ENCODE measurements at regions not wholly inside any gene's neighbourhood (a gene's known extent, or its start where the extent isn't known, plus 50 kb on each side); places are given as distances from the start of the nearest gene placed in this dataset.

DNA sequence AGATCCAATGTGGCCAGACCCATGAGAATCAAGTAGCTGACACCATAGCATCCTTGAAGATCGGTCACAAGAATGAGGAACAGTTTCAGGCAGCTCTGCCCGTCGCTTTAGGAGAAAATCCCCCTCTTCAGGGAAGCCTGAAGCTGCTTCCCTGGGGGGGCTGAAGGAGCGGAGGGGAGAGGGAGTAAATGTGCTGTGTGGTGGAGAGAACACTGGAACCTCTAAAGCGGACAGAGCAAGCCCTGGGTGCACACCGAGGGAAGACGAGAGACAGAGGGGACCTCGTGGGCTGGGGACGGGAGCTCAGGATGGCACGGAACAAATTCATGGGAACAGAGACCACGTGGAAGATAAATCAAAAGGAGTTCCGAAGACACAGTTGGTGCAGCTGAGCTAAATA is 154.3 kb downstream of the NDUFA10 start:
- Histone ChIP-seq H3K27me3 (no peaks in the 10 kb centered on the region), H3K4me3 (ENCODE audit: low read depth in 1 of 2, low read length in 1 of 2) (no peak overlapping the region), H3K4me1 (ENCODE audit: control insufficient read depth in 1 of 2, insufficient read depth in 1 of 2, low read depth in 1 of 2, low read length in 1 of 2) (no peaks in the 10 kb centered on the region)

DNA sequence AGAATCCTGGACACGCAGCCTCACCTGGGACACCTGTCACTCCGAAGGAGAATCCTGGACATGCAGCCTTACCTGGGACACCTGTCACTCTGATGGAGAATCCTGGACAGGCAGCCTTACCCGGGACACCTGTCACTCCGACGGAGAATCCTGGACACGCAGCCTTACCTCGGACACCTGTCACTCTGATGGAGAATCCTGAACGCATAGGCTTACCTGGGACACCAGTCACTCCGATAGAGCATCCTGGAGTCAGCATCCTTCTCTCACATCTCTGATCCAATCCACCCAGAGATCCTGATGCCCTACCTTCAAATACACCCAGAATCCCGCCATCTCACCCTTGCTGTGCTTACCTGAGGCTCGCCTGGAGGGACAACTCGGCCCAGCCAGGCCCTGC is 154.9 kb downstream of the NDUFA10 start:
- Histone ChIP-seq H3K36me3 (no peaks in the 10 kb centered on the region), H3K4me1 (ENCODE audit: control insufficient read depth in 1 of 2, insufficient read depth in 1 of 2, low read depth in 1 of 2, low read length in 1 of 2) (no peaks in the 10 kb centered on the region), H3K27ac (no peak overlapping the region), H3K27me3 (no peaks in the 10 kb centered on the region), H3K9me3 (no peaks in the 10 kb centered on the region), H3K4me3 (ENCODE audit: low read depth in 1 of 2, low read length in 1 of 2) (no peak overlapping the region)
- TF ChIP-seq, protein P1, sequence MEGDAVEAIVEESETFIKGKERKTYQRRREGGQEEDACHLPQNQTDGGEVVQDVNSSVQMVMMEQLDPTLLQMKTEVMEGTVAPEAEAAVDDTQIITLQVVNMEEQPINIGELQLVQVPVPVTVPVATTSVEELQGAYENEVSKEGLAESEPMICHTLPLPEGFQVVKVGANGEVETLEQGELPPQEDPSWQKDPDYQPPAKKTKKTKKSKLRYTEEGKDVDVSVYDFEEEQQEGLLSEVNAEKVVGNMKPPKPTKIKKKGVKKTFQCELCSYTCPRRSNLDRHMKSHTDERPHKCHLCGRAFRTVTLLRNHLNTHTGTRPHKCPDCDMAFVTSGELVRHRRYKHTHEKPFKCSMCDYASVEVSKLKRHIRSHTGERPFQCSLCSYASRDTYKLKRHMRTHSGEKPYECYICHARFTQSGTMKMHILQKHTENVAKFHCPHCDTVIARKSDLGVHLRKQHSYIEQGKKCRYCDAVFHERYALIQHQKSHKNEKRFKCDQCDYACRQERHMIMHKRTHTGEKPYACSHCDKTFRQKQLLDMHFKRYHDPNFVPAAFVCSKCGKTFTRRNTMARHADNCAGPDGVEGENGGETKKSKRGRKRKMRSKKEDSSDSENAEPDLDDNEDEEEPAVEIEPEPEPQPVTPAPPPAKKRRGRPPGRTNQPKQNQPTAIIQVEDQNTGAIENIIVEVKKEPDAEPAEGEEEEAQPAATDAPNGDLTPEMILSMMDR (IDR thresholded peaks at IDR 0.05), result no peak

More for the DNA sequence above, 154.3 kb downstream of the NDUFA10 start:
- no peaks in the 10 kb centered on the region for H3K36me3 ChIP-seq
- no peak overlapping the region for H3K27ac ChIP-seq
- TF ChIP-seq, protein P1 (IDR thresholded peaks at IDR 0.05), result no peak
- H3K9me3 ChIP-seq, result no peaks in the 10 kb centered on the region

DNA sequence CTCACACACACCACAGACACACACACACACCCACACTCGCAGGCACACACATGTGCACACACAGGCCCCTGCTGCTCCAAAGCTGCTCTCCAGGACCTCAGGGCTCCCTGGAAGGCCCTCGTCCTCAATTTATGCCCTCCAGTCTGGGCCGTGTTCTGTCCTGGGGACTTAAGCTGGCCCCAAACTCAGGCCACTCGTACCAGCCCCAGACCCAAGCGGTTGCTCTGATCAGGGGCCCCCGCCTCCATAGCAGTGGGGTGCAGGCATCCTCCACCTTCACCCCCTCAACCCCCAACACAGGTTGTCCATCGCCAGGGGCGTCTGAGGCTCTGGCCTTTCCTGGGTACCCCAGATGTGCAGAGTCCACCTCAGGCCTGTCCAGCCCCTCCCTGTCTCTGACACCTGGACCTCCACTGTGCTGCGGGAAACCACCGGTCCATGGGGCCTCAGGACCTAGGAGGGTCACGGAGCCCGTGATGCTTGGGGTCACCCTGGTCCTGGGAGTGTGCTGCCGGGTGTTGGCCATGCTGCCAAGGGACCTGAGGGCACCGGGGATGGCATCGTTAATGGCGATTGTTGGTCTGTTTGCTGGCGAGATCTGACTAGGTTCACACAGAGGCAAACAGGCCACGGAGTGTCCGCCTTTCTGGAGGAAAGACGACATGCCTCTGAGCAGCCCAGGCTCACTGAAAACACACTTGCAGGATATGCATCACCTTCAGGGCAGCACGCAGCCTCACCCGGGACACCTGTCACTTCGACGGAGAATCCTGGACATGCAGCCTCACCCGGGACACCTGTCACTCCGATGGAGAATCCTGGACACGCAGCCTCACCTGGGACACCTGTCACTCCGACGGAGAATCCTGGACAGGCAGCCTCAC is 155.6 kb downstream of the NDUFA10 start:
- H3K4me1 ChIP-seq (ENCODE audit: control insufficient read depth in 1 of 2, insufficient read depth in 1 of 2, low read depth in 1 of 2, low read length in 1 of 2), result no peaks in the 10 kb centered on the region
- no peaks in the 10 kb centered on the region for H3K27me3 ChIP-seq
- no peak overlapping the region for H3K4me3 ChIP-seq (ENCODE audit: low read depth in 1 of 2, low read length in 1 of 2)
- TF ChIP-seq, protein P1 (IDR thresholded peaks at IDR 0.05), result no peak
- H3K27ac ChIP-seq, result no peak overlapping the region
- no peaks in the 10 kb centered on the region for H3K9me3 ChIP-seq
- H3K36me3 ChIP-seq, result no peaks in the 10 kb centered on the region

DNA sequence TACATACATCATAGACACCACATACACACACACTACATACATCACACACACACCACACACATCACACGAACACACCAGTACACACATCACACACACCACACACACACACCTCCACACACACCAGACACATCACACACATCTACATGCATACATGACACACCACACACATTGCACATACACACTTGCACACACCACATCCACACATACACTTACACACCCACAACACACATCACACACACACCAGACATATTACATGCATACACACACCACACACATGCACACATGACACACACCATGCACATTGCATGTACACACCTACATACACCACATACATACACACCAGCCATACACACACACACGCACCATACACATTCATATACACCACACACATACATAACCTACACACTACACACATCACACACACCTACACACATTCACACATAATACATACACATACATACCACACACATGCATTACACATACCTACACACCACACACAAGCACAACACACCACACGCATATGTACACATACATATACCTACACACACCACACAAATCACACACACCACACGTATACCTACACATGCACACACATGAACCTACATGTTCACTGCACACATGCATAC is 156.5 kb downstream of the NDUFA10 start:
- no peak overlapping the region for H3K4me3 ChIP-seq (ENCODE audit: low read depth in 1 of 2, low read length in 1 of 2)
- no peaks in the 10 kb centered on the region for H3K27me3 ChIP-seq
- H3K27ac ChIP-seq, result no peak overlapping the region
- H3K4me1 ChIP-seq (ENCODE audit: control insufficient read depth in 1 of 2, insufficient read depth in 1 of 2, low read depth in 1 of 2, low read length in 1 of 2), result no peaks in the 10 kb centered on the region
- H3K36me3 ChIP-seq, result no peaks in the 10 kb centered on the region
- H3K9me3 ChIP-seq, result no peaks in the 10 kb centered on the region
- TF ChIP-seq, protein P1 (IDR thresholded peaks at IDR 0.05), result no peak

DNA sequence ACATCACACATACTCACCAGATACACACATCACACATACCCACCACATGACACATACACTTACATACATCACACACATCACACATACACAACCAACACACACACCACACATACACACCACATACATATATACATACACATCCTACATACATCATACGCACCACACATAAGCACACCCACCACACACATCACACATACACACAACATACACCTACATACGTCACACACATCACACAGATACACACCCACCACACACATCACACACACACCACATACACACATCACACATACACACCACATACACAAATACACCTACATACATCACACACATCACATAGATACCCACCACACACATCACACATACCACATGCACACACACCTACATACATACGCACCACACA is 158.4 kb downstream of the NDUFA10 start:
- Histone ChIP-seq H3K4me1 (ENCODE audit: control insufficient read depth in 1 of 2, insufficient read depth in 1 of 2, low read depth in 1 of 2, low read length in 1 of 2) (no peaks in the 10 kb centered on the region), H3K4me3 (ENCODE audit: low read depth in 1 of 2, low read length in 1 of 2) (no peak overlapping the region), H3K9me3 (no peaks in the 10 kb centered on the region), H3K36me3 (no peaks in the 10 kb centered on the region), H3K27me3 (no peaks in the 10 kb centered on the region), H3K27ac (no peak overlapping the region)
- TF ChIP-seq, protein P1 (IDR thresholded peaks at IDR 0.05), result no peak
